Astrocyte of the spinal cord (primary cell): ENCODE measurements at regions not wholly inside any gene's neighbourhood (a gene's known extent, or its start where the extent isn't known, plus 50 kb on each side); places are given as distances from the start of the nearest gene placed in this dataset.

Experiments used
- DNase-seq: peaks from one replicate; pipeline ENCODE4 v3.0.0; 2011; ENCODE audit warnings: low read depth, low spot score
- H3K4me3 ChIP-seq: 2 replicates; pipeline ENCODE4 v1.5.1; 2011; ENCODE audit warnings: low read depth, mild to moderate bottlenecking, low read length, moderate library complexity
- in situ Hi-C: cut with HindIII; loops from 2 replicates; pipeline ENCODE4 v1.10.0; 2017; ENCODE audit warnings: low sequenced_read_pairs
- TF ChIP-seq, protein P1 (sequence below): IDR thresholded peaks from 2 replicates; pipeline ENCODE4 v1.5.1; 2012; ENCODE audit warnings: low read depth, mild to moderate bottlenecking, low read length, inconsistent platforms

DNA sequence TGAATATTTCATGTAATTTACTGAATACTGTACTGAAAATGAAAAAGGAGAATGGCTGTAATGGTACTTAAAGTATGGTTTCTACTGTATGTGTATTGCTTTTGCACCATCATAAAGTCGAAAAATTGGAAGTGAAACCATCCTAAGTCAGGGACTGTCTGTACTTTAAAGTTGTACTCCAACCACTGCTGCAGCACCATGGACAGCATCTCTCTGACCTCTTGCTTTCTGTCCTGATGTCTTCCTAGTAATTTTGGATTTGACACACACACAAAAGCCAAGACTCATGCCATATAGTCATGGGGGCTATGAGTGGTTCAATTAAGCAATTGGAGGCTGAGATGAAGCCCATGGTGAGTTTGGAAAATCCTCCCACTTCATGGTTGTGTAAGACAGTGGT is 256.3 kb upstream of the PKDCC start:
- TF ChIP-seq, protein P1, sequence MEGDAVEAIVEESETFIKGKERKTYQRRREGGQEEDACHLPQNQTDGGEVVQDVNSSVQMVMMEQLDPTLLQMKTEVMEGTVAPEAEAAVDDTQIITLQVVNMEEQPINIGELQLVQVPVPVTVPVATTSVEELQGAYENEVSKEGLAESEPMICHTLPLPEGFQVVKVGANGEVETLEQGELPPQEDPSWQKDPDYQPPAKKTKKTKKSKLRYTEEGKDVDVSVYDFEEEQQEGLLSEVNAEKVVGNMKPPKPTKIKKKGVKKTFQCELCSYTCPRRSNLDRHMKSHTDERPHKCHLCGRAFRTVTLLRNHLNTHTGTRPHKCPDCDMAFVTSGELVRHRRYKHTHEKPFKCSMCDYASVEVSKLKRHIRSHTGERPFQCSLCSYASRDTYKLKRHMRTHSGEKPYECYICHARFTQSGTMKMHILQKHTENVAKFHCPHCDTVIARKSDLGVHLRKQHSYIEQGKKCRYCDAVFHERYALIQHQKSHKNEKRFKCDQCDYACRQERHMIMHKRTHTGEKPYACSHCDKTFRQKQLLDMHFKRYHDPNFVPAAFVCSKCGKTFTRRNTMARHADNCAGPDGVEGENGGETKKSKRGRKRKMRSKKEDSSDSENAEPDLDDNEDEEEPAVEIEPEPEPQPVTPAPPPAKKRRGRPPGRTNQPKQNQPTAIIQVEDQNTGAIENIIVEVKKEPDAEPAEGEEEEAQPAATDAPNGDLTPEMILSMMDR: no peak
- in situ Hi-C loops: no loop called here
- no peak overlapping the region for H3K4me3 ChIP-seq
- DNase-seq: peak; percentile 46

DNA sequence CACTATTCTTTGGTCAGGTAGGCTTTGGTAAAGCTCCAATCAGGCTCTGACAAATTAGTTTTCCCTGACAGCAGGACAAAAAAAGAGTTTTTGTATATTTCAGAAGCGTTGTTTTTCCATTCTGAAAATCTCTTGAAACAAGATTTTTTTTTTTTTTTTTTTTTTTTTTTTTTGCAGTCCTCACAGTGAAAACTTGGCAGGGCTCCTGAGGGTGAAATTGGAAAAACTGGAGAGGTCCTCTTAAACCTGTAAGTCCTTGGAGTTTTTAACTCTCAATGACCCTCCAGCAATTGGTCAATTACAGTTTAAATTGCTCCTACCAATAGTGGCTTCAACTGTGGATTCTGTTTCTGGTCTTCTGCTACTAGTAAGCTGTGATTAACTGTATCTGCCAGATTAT is 244.5 kb upstream of the PKDCC start:
- DNase-seq: no peak
- no peak overlapping the region for H3K4me3 ChIP-seq
- TF ChIP-seq, protein P1: no peak
- in situ Hi-C loops: no loop called here

DNA sequence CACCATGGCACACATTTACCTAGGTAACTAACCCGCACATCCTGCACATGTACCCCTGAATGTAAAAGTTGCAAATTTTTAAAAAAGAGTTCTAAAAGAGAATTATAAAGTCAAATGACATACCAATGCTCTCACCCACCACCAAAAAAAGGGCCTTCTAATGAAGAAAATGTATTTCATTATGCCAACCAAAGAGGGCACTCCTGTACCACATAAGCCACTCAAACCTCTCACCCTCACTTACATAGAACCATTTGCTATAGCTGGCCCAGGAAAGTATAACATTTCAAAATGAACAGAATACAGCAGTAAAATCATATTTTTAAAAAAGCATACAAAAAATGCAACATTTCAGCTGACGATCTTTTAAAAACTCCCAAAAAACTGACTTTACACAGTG is 241.5 kb upstream of the PKDCC start:
- in situ Hi-C loops: no loop called here
- no peak overlapping the region for H3K4me3 ChIP-seq
- DNase-seq: no peak
- TF ChIP-seq, protein P1: no peak

DNA sequence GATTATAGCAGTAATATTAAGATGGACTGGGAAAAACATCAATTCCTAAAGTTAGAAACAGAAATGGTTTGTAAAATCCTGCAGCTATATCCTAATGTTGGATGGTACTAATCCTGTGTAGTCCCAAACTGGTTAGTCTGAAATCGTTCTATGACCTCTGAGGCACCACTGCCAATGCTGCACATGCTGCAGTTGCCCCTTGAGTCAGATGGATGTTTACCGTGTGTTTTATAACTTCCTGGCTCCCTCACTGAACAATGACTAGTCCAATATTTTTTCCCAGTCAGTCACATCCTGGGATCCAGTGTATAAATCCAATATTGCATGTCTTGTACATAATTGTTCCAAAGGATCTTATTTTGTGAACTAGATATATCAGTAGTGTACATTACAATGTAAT is 226.7 kb upstream of the PKDCC start:
- in situ Hi-C loops: no loop called here
- no peak for DNase-seq
- TF ChIP-seq, protein P1: no peak
- no peak overlapping the region for H3K4me3 ChIP-seq

DNA sequence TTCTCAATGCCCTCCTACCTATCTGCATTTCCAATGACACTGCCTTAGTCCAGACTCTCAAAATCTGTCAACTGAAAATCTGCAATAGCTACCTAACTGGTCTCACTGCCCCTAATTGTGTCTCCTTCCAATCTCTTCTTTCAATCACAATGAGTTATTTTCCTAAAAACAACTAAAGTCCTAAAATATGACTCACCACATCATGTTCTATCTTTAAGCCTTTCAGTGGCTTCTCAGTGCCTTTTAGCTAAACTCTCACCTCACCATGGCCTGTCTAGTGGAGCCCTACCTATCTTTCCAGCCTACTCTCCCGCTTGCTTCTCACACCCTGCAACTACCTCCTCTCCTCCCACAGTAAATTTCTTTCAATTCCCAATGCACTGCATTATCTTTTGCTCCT is 220.9 kb upstream of the PKDCC start:
- in situ Hi-C loops: no loop called here
- H3K4me3 ChIP-seq: no peak overlapping the region
- TF ChIP-seq, protein P1: no peak
- no peak for DNase-seq

DNA sequence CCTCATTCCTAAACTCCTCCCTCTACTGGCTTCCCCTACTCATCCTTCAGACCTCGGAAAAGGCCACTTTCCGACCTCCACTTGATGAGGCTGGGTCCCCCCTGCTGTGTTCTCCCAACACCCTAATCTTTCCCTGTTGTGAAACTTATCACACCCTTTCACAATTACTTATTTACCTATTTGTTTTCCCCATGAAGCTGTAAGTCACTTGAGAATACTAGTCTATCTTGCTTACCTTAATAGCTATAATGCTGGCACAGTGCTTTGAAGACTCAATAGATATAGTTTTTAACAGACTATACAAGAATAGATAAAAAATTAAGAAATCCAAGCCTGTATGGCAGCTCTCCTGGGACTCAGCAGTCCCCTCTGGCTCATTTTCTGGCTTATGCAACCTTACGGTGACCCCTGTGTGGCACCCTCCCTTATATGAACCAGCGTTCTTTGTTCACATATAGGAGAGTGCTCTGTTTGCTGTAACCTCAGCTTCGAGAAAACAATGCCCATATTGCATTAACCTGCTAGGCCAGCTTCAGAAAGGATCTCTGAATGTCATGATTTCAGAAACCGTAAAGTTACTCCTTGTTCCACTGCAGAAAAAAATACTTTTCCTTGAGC is 220.4 kb upstream of the PKDCC start:
- H3K4me3 ChIP-seq: no peak overlapping the region
- in situ Hi-C loops: no loop called here
- DNase-seq: no peak
- TF ChIP-seq, protein P1: no peak
